ENCODE measurements at regions not wholly inside any gene's neighbourhood (a gene's known extent, or its start where the extent isn't known, plus 50 kb on each side); places are given as distances from the start of the nearest gene placed in this dataset.

DNA sequence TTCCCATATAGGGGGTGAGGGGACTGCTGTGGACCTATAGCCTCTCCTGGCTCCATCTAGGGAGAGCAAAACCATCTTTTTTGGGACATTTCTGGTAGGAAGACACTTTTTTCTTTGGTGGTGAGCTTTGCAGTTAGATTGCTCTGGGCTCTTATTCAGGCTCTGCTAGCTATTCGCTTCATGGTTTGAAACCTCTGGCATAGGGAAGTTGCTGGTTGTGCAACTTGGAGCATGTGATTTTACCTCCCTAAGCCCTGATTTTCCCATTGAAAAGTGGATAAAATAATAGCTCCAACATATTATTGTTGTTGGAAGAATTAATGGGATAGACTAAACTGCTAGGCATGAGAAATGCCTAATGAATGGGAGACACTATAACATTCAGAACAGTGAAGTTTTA is 69.6 kb downstream of the CYP26A1 start:
- Histone ChIP-seq H3K9me3 (ENCODE audit: control insufficient read depth, insufficient read depth, low read depth, low read length) (no peaks in the 10 kb centered on the region), H3K4me1 (ENCODE audit: control insufficient read depth, insufficient read depth, low read length) (no peaks in the 10 kb centered on the region), H3K36me3 (ENCODE audit: control insufficient read depth in 2 of 2, insufficient read depth in 1 of 2, low read length in 2 of 2) (no peaks in the 10 kb centered on the region), H3K4me3 (ENCODE audit: low read depth, low read length) (no peak overlapping the region), H3K27ac (ENCODE audit: extremely low read depth, low read depth, low read length) (no peak overlapping the region)
- CTCF ChIA-PET = interaction anchor here (0.5 to 0.7 kb wide), 2 partner anchors 63 to 377 kb away, joined by 3 to 4 read pairs; no protein-coding TSS in a partner anchor
- TF ChIP-seq ZFP37 (tag by site-specific recombination; IDR thresholded peaks at IDR 0.05) (no peak), ZNF530 (tag by site-specific recombination; IDR thresholded peaks at IDR 0.05; ENCODE audit: low read depth) (no peak), ZNF707 (tag by site-specific recombination; IDR thresholded peaks at IDR 0.05) (no peak), ZNF548 (tag by site-specific recombination; IDR thresholded peaks at IDR 0.05) (no peak), ZNF140 (tag by site-specific recombination; IDR thresholded peaks at IDR 0.05) (no peak), SCRT1 (tag by site-specific recombination; IDR thresholded peaks at IDR 0.05; ENCODE audit: borderline replicate concordance) (no peak), ZNF157 (tag by site-specific recombination; IDR thresholded peaks at IDR 0.05) (no peak), ZNF654 (tag by site-specific recombination; IDR thresholded peaks at IDR 0.05; ENCODE audit: low read depth) (no peak), SETDB1 (IDR thresholded peaks at IDR 0.05; ENCODE audit: insufficient read length, low read length) (no peak), HOXA7 (CRISPR knock-in tag; IDR thresholded peaks at IDR 0.05; ENCODE audit: borderline replicate concordance) (no peak), ZNF311 (tag by site-specific recombination; IDR thresholded peaks at IDR 0.05; ENCODE audit: borderline replicate concordance) (no peak), ZNF837 (tag by site-specific recombination; IDR thresholded peaks at IDR 0.05) (no peak)
- TF ChIP-seq, protein P1, sequence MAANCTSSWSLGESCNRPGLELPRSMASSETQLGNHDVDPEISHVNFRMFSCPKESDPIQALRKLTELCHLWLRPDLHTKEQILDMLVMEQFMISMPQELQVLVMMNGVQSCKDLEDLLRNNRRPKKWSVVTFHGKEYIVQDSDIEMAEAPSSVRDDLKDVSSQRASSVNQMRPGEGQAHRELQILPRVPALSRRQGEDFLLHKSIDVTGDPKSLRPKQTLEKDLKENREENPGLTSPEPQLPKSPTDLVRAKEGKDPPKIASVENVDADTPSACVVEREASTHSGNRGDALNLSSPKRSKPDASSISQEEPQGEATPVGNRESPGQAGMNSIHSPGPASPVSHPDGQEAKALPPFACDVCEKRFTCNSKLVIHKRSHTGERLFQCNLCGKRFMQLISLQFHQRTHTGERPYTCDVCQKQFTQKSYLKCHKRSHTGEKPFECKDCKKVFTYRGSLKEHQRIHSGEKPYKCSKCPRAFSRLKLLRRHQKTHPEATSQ (tag by site-specific recombination; IDR thresholded peaks at IDR 0.05) = no peak
- TF ChIP-seq, protein P2, sequence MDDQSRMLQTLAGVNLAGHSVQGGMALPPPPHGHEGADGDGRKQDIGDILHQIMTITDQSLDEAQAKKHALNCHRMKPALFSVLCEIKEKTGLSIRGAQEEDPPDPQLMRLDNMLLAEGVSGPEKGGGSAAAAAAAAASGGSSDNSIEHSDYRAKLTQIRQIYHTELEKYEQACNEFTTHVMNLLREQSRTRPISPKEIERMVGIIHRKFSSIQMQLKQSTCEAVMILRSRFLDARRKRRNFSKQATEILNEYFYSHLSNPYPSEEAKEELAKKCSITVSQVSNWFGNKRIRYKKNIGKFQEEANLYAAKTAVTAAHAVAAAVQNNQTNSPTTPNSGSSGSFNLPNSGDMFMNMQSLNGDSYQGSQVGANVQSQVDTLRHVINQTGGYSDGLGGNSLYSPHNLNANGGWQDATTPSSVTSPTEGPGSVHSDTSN (CRISPR knock-in tag; IDR thresholded peaks at IDR 0.05) = no peak
- TF ChIP-seq, protein P3, sequence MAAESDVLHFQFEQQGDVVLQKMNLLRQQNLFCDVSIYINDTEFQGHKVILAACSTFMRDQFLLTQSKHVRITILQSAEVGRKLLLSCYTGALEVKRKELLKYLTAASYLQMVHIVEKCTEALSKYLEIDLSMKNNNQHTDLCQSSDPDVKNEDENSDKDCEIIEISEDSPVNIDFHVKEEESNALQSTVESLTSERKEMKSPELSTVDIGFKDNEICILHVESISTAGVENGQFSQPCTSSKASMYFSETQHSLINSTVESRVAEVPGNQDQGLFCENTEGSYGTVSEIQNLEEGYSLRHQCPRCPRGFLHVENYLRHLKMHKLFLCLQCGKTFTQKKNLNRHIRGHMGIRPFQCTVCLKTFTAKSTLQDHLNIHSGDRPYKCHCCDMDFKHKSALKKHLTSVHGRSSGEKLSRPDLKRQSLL (tag by site-specific recombination; IDR thresholded peaks at IDR 0.05) = no peak
- TF ChIP-seq, protein P4, sequence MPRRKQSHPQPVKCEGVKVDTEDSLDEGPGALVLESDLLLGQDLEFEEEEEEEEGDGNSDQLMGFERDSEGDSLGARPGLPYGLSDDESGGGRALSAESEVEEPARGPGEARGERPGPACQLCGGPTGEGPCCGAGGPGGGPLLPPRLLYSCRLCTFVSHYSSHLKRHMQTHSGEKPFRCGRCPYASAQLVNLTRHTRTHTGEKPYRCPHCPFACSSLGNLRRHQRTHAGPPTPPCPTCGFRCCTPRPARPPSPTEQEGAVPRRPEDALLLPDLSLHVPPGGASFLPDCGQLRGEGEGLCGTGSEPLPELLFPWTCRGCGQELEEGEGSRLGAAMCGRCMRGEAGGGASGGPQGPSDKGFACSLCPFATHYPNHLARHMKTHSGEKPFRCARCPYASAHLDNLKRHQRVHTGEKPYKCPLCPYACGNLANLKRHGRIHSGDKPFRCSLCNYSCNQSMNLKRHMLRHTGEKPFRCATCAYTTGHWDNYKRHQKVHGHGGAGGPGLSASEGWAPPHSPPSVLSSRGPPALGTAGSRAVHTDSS (tag by site-specific recombination; IDR thresholded peaks at IDR 0.05) = no peak
- POLR2A ChIA-PET = no interaction called here

DNA sequence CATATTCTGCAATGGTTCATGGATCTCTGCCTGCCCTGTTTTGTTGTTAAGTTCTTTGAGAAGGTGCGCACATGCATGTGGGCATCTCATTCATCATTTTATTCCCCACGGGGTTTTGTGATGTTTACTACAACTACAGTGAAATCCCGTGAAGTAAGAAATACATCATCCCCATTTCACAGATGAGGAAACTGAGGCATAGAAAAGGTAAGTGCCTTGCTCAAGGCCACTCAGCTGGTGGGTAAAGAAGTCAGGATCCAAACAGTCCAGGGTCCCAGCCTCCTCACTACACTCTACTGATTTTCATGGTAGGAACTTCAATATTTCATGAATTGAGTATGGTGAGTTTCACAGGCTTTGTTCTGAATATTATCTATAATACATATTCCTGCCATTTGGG is 72.6 kb downstream of the CYP26A1 start:
- ChIA-PET POLR2A (no interaction called here), CTCF (interaction anchor here (0.6 to 1.3 kb wide), 4 partner anchors 10 to 294 kb away, joined by 3 to 5 read pairs (median 3); no protein-coding TSS in a partner anchor)
- Histone ChIP-seq H3K4me3 (ENCODE audit: low read depth, low read length) (no peak overlapping the region), H3K27ac (ENCODE audit: extremely low read depth, low read depth, low read length) (no peak overlapping the region), H3K36me3 (ENCODE audit: control insufficient read depth in 2 of 2, insufficient read depth in 1 of 2, low read length in 2 of 2) (no peaks in the 10 kb centered on the region), H3K4me1 (ENCODE audit: control insufficient read depth, insufficient read depth, low read length) (no peaks in the 10 kb centered on the region), H3K9me3 (ENCODE audit: control insufficient read depth, insufficient read depth, low read depth, low read length) (no peaks in the 10 kb centered on the region)
- TF ChIP-seq, protein P3 (tag by site-specific recombination; IDR thresholded peaks at IDR 0.05) = no peak
- TF ChIP-seq ZBTB48 (tag by site-specific recombination; IDR thresholded peaks at IDR 0.05) = no peak
- TF ChIP-seq ZBTB20 (tag by site-specific recombination; IDR thresholded peaks at IDR 0.05) = no peak
- TF ChIP-seq ZNF266 (tag by site-specific recombination; IDR thresholded peaks at IDR 0.05; ENCODE audit: low read depth) = no peak
- TF ChIP-seq, protein P5, sequence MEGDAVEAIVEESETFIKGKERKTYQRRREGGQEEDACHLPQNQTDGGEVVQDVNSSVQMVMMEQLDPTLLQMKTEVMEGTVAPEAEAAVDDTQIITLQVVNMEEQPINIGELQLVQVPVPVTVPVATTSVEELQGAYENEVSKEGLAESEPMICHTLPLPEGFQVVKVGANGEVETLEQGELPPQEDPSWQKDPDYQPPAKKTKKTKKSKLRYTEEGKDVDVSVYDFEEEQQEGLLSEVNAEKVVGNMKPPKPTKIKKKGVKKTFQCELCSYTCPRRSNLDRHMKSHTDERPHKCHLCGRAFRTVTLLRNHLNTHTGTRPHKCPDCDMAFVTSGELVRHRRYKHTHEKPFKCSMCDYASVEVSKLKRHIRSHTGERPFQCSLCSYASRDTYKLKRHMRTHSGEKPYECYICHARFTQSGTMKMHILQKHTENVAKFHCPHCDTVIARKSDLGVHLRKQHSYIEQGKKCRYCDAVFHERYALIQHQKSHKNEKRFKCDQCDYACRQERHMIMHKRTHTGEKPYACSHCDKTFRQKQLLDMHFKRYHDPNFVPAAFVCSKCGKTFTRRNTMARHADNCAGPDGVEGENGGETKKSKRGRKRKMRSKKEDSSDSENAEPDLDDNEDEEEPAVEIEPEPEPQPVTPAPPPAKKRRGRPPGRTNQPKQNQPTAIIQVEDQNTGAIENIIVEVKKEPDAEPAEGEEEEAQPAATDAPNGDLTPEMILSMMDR (tag by site-specific recombination; IDR thresholded peaks at IDR 0.05) = no peak
- no peak for TF ChIP-seq SCRT2 (tag by site-specific recombination; IDR thresholded peaks at IDR 0.05)
- TF ChIP-seq ZNF560 (tag by site-specific recombination; IDR thresholded peaks at IDR 0.05; ENCODE audit: borderline replicate concordance) = no peak
- TF ChIP-seq, protein P1 (tag by site-specific recombination; IDR thresholded peaks at IDR 0.05) = no peak
- TF ChIP-seq, protein P6, sequence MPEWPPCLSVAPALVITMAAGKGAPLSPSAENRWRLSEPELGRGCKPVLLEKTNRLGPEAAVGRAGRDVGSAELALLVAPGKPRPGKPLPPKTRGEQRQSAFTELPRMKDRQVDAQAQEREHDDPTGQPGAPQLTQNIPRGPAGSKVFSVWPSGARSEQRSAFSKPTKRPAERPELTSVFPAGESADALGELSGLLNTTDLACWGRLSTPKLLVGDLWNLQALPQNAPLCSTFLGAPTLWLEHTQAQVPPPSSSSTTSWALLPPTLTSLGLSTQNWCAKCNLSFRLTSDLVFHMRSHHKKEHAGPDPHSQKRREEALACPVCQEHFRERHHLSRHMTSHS (tag by site-specific recombination; IDR thresholded peaks at IDR 0.05) = no peak
- no peak for TF ChIP-seq ZNF214 (tag by site-specific recombination; IDR thresholded peaks at IDR 0.05; ENCODE audit: borderline replicate concordance)
